NCI-H345 (cell line): ENCODE measurements at regions not wholly inside any gene's neighbourhood (a gene's known extent, or its start where the extent isn't known, plus 50 kb on each side); places are given as distances from the start of the nearest gene placed in this dataset.

Experiments used
- DNase-seq: peaks from one replicate; lab custom pipeline; 2025; lab: John Stamatoyannopoulos, UW

- DNase-seq: no peak
Observed at GRCh38 chr12:88638388-88638787, 58.1 kb upstream of the KITLG start.

- no peak for DNase-seq
Observed at GRCh38 chr12:88634008-88634407, 53.7 kb upstream of the KITLG start.

- no peak for DNase-seq
Observed at GRCh38 chr12:88633312-88633711, 53.0 kb upstream of the KITLG start.

GRCh38 chr12:88630561-88630960, 50.3 kb upstream of the KITLG start:
- no peak for DNase-seq
